GM19043 (cell line): ENCODE measurements at regions not wholly inside any gene's neighbourhood (a gene's known extent, or its start where the extent isn't known, plus 50 kb on each side); places are given as distances from the start of the nearest gene placed in this dataset.
"Not testable (repeated sequence)": the region's sequence is repeated elsewhere in the genome, so short reads cannot be mapped to it uniquely, and the experiment has no call there.

Source experiments
- ATAC-seq: cut with Tn5 transposase; IDR thresholded peaks from one replicate; pipeline ENCODE4 v1.9.1; 2021; ENCODE audit warnings: low read depth; ENCODE audit not compliant: unreplicated experiment

GRCh38 chr17:20934288-20934687, 108.5 kb downstream of the USP22 start:
- no peak for ATAC-seq

GRCh38 chr17:20935740-20936139, 107.1 kb downstream of the USP22 start:
- ATAC-seq = no peak

- no peak for ATAC-seq
Measured at GRCh38 chr17:20938244-20938643, 104.6 kb downstream of the USP22 start.

GRCh38 chr17:20938988-20939615, 103.7 kb downstream of the USP22 start:
- ATAC-seq = no peak

GRCh38 chr17:20941872-20942271, 100.9 kb downstream of the USP22 start:
- ATAC-seq = no peak

GRCh38 chr17:20944014-20944865, 98.6 kb downstream of the USP22 start:
- no peak for ATAC-seq

GRCh38 chr17:20947708-20948107, 95.1 kb downstream of the USP22 start:
- not testable (repeated sequence) for ATAC-seq

- ATAC-seq = no peak
Measured at GRCh38 chr17:20948984-20949777, 93.6 kb downstream of the USP22 start.
